GM19035 (cell line): ENCODE measurements at regions not wholly inside any gene's neighbourhood (a gene's known extent, or its start where the extent isn't known, plus 50 kb on each side); places are given as distances from the start of the nearest gene placed in this dataset.
"Not testable (repeated sequence)": the region's sequence is repeated elsewhere in the genome, so short reads cannot be mapped to it uniquely, and the experiment has no call there.

Source experiments
- ATAC-seq: cut with Tn5 transposase; IDR thresholded peaks from one replicate; pipeline ENCODE4 v1.9.1; 2021; ENCODE audit not compliant: unreplicated experiment

GRCh38 chrY:18599606-18600005 is 53.1 kb downstream of the HSFY1 start:
- ATAC-seq = not testable (repeated sequence)

GRCh38 chrY:18601287-18601686 is 54.8 kb downstream of the HSFY1 start:
- ATAC-seq = peak; percentile 89

GRCh38 chrY:18606251-18606650 is 59.7 kb downstream of the HSFY1 start:
- ATAC-seq = not testable (repeated sequence)

- ATAC-seq = not testable (repeated sequence)
Measured at GRCh38 chrY:18608205-18608604, 61.7 kb downstream of the HSFY1 start.

- not testable (repeated sequence) for ATAC-seq
Measured at GRCh38 chrY:18615809-18616208, 69.3 kb downstream of the HSFY1 start.

GRCh38 chrY:18629805-18630516 is 83.4 kb downstream of the HSFY1 start:
- not testable (repeated sequence) for ATAC-seq

- ATAC-seq = not testable (repeated sequence)
Measured at GRCh38 chrY:18630571-18630970, 84.1 kb downstream of the HSFY1 start.

GRCh38 chrY:18631610-18632009 is 85.1 kb downstream of the HSFY1 start:
- not testable (repeated sequence) for ATAC-seq

GRCh38 chrY:18650746-18651145 is 104.2 kb downstream of the HSFY1 start:
- no peak for ATAC-seq

- ATAC-seq = no peak
Measured at GRCh38 chrY:18664559-18664958, 109.0 kb downstream of the HSFY2 start.

GRCh38 chrY:18669790-18670189 is 103.7 kb downstream of the HSFY2 start:
- no peak for ATAC-seq

GRCh38 chrY:18671970-18672369 is 101.6 kb downstream of the HSFY2 start:
- no peak for ATAC-seq

GRCh38 chrY:18686027-18686426 is 87.5 kb downstream of the HSFY2 start:
- not testable (repeated sequence) for ATAC-seq

GRCh38 chrY:18688362-18688761 is 85.2 kb downstream of the HSFY2 start:
- ATAC-seq = not testable (repeated sequence)

- not testable (repeated sequence) for ATAC-seq
Measured at GRCh38 chrY:18689420-18689819, 84.1 kb downstream of the HSFY2 start.

GRCh38 chrY:18689890-18690593 is 83.5 kb downstream of the HSFY2 start:
- ATAC-seq = not testable (repeated sequence)

GRCh38 chrY:18696788-18697187 is 76.7 kb downstream of the HSFY2 start:
- not testable (repeated sequence) for ATAC-seq

- not testable (repeated sequence) for ATAC-seq
Measured at GRCh38 chrY:18704198-18704597, 69.3 kb downstream of the HSFY2 start.

GRCh38 chrY:18711785-18712184 is 61.8 kb downstream of the HSFY2 start:
- ATAC-seq = not testable (repeated sequence)

- not testable (repeated sequence) for ATAC-seq
Measured at GRCh38 chrY:18713760-18714159, 59.8 kb downstream of the HSFY2 start.

- peak; percentile 85 for ATAC-seq
Measured at GRCh38 chrY:18718714-18719113, 54.8 kb downstream of the HSFY2 start.

- not testable (repeated sequence) for ATAC-seq
Measured at GRCh38 chrY:18720395-18720794, 53.1 kb downstream of the HSFY2 start.
